Effector memory CD4-positive, alpha-beta T cell (primary cell): ENCODE measurements at regions not wholly inside any gene's neighbourhood (a gene's known extent, or its start where the extent isn't known, plus 50 kb on each side); places are given as distances from the start of the nearest gene placed in this dataset.

Source experiments
- DNase-seq, 3 donors: peaks; one replicate each; pipeline ENCODE4 v3.0.0-alpha.2; 2020
- H3K27ac ChIP-seq: 2 replicates; pipeline ENCODE4 v1.7.0; 2013; ENCODE audit warnings: mild to moderate bottlenecking, low read length, moderate library complexity; ENCODE audit not compliant: insufficient read depth, poor library complexity, severe bottlenecking
- H3K27me3 ChIP-seq: replicated peaks from 2 replicates; pipeline ENCODE4 v1.7.0; 2013; ENCODE audit warnings: mild to moderate bottlenecking, low read length; ENCODE audit not compliant: insufficient read depth, control insufficient read depth, poor library complexity, severe bottlenecking
- H3K36me3 ChIP-seq: 2 replicates; pipeline ENCODE4 v1.7.0; 2013; ENCODE audit warnings: mild to moderate bottlenecking, low read length, moderate library complexity; ENCODE audit not compliant: control insufficient read depth, insufficient read depth
- H3K4me1 ChIP-seq: 2 replicates; pipeline ENCODE4 v1.7.0; 2013; ENCODE audit warnings: low read length, mild to moderate bottlenecking; ENCODE audit not compliant: control insufficient read depth, insufficient read depth, poor library complexity, severe bottlenecking
- H3K4me3 ChIP-seq: 2 replicates; pipeline ENCODE4 v1.7.0; 2013; ENCODE audit warnings: low read length, low read depth, mild to moderate bottlenecking; ENCODE audit not compliant: insufficient read depth, poor library complexity, severe bottlenecking
- H3K9me3 ChIP-seq: 2 replicates; pipeline ENCODE4 v1.7.0; 2013; ENCODE audit warnings: mild to moderate bottlenecking, low read length, moderate library complexity; ENCODE audit not compliant: control insufficient read depth

GRCh38 chr15:93658026-93658816, 569.2 kb upstream of the RGMA start:
- H3K9me3 ChIP-seq, result no peaks in the 10 kb centered on the region
- no peaks in the 10 kb centered on the region for H3K4me1 ChIP-seq
- DNase-seq, result no peak
- H3K27me3 ChIP-seq, result no peaks in the 10 kb centered on the region
- H3K27ac ChIP-seq, result no peak overlapping the region
- H3K36me3 ChIP-seq, result no peaks in the 10 kb centered on the region
- H3K4me3 ChIP-seq, result no peak overlapping the region

- H3K4me1 ChIP-seq, result no peaks in the 10 kb centered on the region
- H3K27me3 ChIP-seq, result no peaks in the 10 kb centered on the region
- H3K9me3 ChIP-seq, result no peaks in the 10 kb centered on the region
- no peaks in the 10 kb centered on the region for H3K36me3 ChIP-seq
- H3K27ac ChIP-seq, result no peak overlapping the region
- no peak overlapping the region for H3K4me3 ChIP-seq
- DNase-seq, result no peak
These were observed 567.0 kb upstream of the RGMA start for GRCh38 chr15:93656041-93656440.

- no peak for DNase-seq
- H3K36me3 ChIP-seq, result no peaks in the 10 kb centered on the region
- no peaks in the 10 kb centered on the region for H3K27me3 ChIP-seq
- H3K4me1 ChIP-seq, result no peaks in the 10 kb centered on the region
- no peak overlapping the region for H3K4me3 ChIP-seq
- H3K9me3 ChIP-seq, result no peaks in the 10 kb centered on the region
- no peak overlapping the region for H3K27ac ChIP-seq
These were observed 560.8 kb upstream of the RGMA start for GRCh38 chr15:93649691-93650235.

- Histone ChIP-seq H3K4me1 (no peaks in the 10 kb centered on the region), H3K4me3 (no peak overlapping the region), H3K27ac (no peak overlapping the region), H3K36me3 (no peaks in the 10 kb centered on the region), H3K27me3 (no peaks in the 10 kb centered on the region), H3K9me3 (no peaks in the 10 kb centered on the region)
- no peak for DNase-seq
These were observed 557.2 kb upstream of the RGMA start for GRCh38 chr15:93646193-93646592.

GRCh38 chr15:93645594-93645993, 556.6 kb upstream of the RGMA start:
- Histone ChIP-seq H3K9me3 (no peaks in the 10 kb centered on the region), H3K4me1 (no peaks in the 10 kb centered on the region), H3K27ac (no peak overlapping the region), H3K27me3 (no peaks in the 10 kb centered on the region), H3K4me3 (no peak overlapping the region), H3K36me3 (no peaks in the 10 kb centered on the region)
- DNase-seq, result no peak

GRCh38 chr15:93644595-93644994, 555.6 kb upstream of the RGMA start:
- Histone ChIP-seq H3K36me3 (no peaks in the 10 kb centered on the region), H3K4me3 (no peak overlapping the region), H3K27ac (no peak overlapping the region), H3K9me3 (no peaks in the 10 kb centered on the region), H3K27me3 (no peaks in the 10 kb centered on the region), H3K4me1 (no peaks in the 10 kb centered on the region)
- no peak for DNase-seq

- H3K27ac ChIP-seq, result no peak overlapping the region
- peaks cover 4% of the 10 kb centered on the region for H3K27me3 ChIP-seq
- H3K4me1 ChIP-seq, result no peaks in the 10 kb centered on the region
- no peaks in the 10 kb centered on the region for H3K36me3 ChIP-seq
- DNase-seq, result no peak
- H3K4me3 ChIP-seq, result no peak overlapping the region
- H3K9me3 ChIP-seq, result no peaks in the 10 kb centered on the region
These were observed 551.5 kb upstream of the RGMA start for GRCh38 chr15:93640411-93640962.

- Histone ChIP-seq H3K4me1 (no peaks in the 10 kb centered on the region), H3K36me3 (no peaks in the 10 kb centered on the region), H3K27ac (no peak overlapping the region), H3K27me3 (no peaks in the 10 kb centered on the region), H3K4me3 (no peak overlapping the region), H3K9me3 (no peaks in the 10 kb centered on the region)
- no peak for DNase-seq
These were observed 543.1 kb upstream of the RGMA start for GRCh38 chr15:93631958-93632618.

- H3K36me3 ChIP-seq, result no peaks in the 10 kb centered on the region
- H3K27ac ChIP-seq, result no peak overlapping the region
- H3K9me3 ChIP-seq, result no peaks in the 10 kb centered on the region
- no peak for DNase-seq
- no peaks in the 10 kb centered on the region for H3K27me3 ChIP-seq
- no peak overlapping the region for H3K4me3 ChIP-seq
- no peaks in the 10 kb centered on the region for H3K4me1 ChIP-seq
These were observed 530.6 kb upstream of the RGMA start for GRCh38 chr15:93619597-93619996.

- H3K36me3 ChIP-seq, result no peaks in the 10 kb centered on the region
- no peaks in the 10 kb centered on the region for H3K27me3 ChIP-seq
- H3K9me3 ChIP-seq, result no peaks in the 10 kb centered on the region
- no peaks in the 10 kb centered on the region for H3K4me1 ChIP-seq
- no peak overlapping the region for H3K4me3 ChIP-seq
- H3K27ac ChIP-seq, result no peak overlapping the region
- no peak for DNase-seq
These were observed 528.4 kb upstream of the RGMA start for GRCh38 chr15:93617443-93617842.
